ENCODE measurements at regions not wholly inside any gene's neighbourhood (a gene's known extent, or its start where the extent isn't known, plus 50 kb on each side); places are given as distances from the start of the nearest gene placed in this dataset.

- peaks cover 60% of the 10 kb centered on the region for H3K27me3 ChIP-seq
These were observed 497.4 kb upstream of the ZFHX3 start for GRCh38 chr16:73545290-73545689.

DNA sequence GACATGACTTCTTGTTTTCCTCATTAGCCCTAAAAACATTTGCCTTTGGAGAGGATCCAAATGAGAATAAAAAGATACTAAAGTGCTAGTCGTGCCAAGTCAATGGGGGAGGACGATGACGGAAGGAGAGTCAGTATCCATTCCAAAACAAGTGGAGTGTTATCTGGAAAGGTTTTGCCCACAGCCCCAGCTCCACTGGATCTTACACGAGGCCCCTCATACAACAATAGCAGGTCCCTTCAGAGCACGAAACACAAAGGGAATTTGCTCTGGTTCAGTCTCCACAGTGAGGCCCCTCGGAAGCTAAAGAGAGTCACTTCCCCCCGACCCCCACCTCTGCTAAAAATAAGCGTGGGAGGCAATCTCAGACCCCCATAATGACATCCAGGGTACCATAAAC is 496.9 kb upstream of the ZFHX3 start:
- intact Hi-C loops (cut with DNase I), result loop anchor here (10.0 kb wide), 1 partner anchor 60 kb away; no protein-coding TSS in a partner anchor
- no peak for DNase-seq
- Histone ChIP-seq H3K9me3 (no peaks in the 10 kb centered on the region), H3K4me1 (no peaks in the 10 kb centered on the region), H3K36me3 (no peaks in the 10 kb centered on the region), H3K27me3 (peaks cover 60% of the 10 kb centered on the region), H3K27ac (no peak overlapping the region), H3K4me3 (no peak overlapping the region)
- TF ChIP-seq CTCF (IDR thresholded peaks at IDR 0.05), result no peak
- ATAC-seq, result no peak

More at GRCh38 chr16:73545290-73545689, 497.4 kb upstream of the ZFHX3 start:
- H3K36me3 ChIP-seq, result no peaks in the 10 kb centered on the region
- no peak for TF ChIP-seq CTCF (IDR thresholded peaks at IDR 0.05)
- ATAC-seq (no peak), DNase-seq (no peak)
- H3K4me3 ChIP-seq, result no peak overlapping the region
- intact Hi-C loops (cut with DNase I), result loop anchor here (10.0 kb wide), 1 partner anchor 60 kb away; no protein-coding TSS in a partner anchor
- H3K4me1 ChIP-seq, result no peaks in the 10 kb centered on the region
- no peaks in the 10 kb centered on the region for H3K9me3 ChIP-seq
- no peak overlapping the region for H3K27ac ChIP-seq

GRCh38 chr16:73543970-73544599 is 496.2 kb upstream of the ZFHX3 start:
- Histone ChIP-seq H3K27ac (no peak overlapping the region), H3K4me3 (no peak overlapping the region), H3K4me1 (no peaks in the 10 kb centered on the region), H3K36me3 (no peaks in the 10 kb centered on the region), H3K9me3 (no peaks in the 10 kb centered on the region), H3K27me3 (peaks cover 55% of the 10 kb centered on the region)
- ATAC-seq (no peak), DNase-seq (no peak)
- intact Hi-C loops (cut with DNase I), result loop anchor here (10.0 kb wide), 1 partner anchor 59 kb away; no protein-coding TSS in a partner anchor
- no peak for TF ChIP-seq CTCF (IDR thresholded peaks at IDR 0.05)

DNA sequence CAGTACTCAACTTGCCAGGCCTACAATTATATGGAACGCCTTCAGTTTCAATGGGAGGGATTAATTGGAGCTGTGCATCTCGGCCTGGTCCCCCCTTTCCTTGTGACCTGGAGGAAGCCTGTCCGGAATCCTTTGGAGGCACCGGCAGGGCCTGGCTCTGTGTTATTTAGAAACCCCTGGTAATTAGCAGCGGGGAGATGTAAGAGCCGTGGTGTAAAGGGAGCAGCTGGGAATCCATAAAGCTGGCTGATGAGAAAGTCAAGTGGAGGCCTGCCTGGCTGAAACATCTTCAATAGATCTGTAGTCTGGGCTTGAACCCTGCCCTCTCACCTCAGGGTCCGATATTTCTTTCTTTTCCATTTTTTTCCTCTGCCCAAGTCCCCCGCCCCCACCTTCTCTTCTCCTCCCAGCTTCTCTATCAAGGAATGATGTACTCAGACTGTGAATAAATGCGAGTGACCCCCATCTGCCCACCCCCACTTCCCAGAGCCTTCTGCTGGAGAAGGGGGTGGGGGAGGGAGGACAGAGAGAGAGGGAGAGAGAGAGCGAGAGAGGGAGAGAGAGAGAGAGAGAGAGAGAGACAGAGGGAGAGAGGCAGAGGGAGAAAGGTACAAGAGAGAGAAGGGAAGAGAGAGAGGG is 495.5 kb upstream of the ZFHX3 start:
- ATAC-seq, result no peak
- H3K27me3 ChIP-seq, result peaks cover 52% of the 10 kb centered on the region
- H3K4me1 ChIP-seq, result no peaks in the 10 kb centered on the region
- DNase-seq, result no peak
- H3K4me3 ChIP-seq, result no peak overlapping the region
- no peaks in the 10 kb centered on the region for H3K9me3 ChIP-seq
- H3K27ac ChIP-seq, result no peak overlapping the region
- TF ChIP-seq CTCF (IDR thresholded peaks at IDR 0.05), result no peak
- no peaks in the 10 kb centered on the region for H3K36me3 ChIP-seq
- intact Hi-C loops (cut with DNase I), result loop anchor here (10.0 kb wide), 1 partner anchor 59 kb away; no protein-coding TSS in a partner anchor

GRCh38 chr16:73542885-73543284 is 495.0 kb upstream of the ZFHX3 start:
- peaks cover 47% of the 10 kb centered on the region for H3K27me3 ChIP-seq
- H3K4me3 ChIP-seq, result no peak overlapping the region
- ATAC-seq, result no peak
- H3K36me3 ChIP-seq, result no peaks in the 10 kb centered on the region
- H3K9me3 ChIP-seq, result no peaks in the 10 kb centered on the region
- DNase-seq, result no peak
- H3K27ac ChIP-seq, result no peak overlapping the region
- intact Hi-C loops (cut with DNase I), result loop anchor here (10.0 kb wide), 1 partner anchor 58 kb away; no protein-coding TSS in a partner anchor
- TF ChIP-seq CTCF (IDR thresholded peaks at IDR 0.05), result no peak
- no peaks in the 10 kb centered on the region for H3K4me1 ChIP-seq
